Smooth muscle cell (in vitro differentiated cells): ENCODE measurements at regions not wholly inside any gene's neighbourhood (a gene's known extent, or its start where the extent isn't known, plus 50 kb on each side); places are given as distances from the start of the nearest gene placed in this dataset.

Source experiments
- DNase-seq: peaks from one replicate; lab custom pipeline; 2025; ENCODE audit not compliant: unreplicated experiment; lab: John Stamatoyannopoulos, UW
- H2AFZ ChIP-seq: fragments of 200-600 bp; sonication (generic); 2 replicates; pipeline ENCODE4 v1.6.0; 2016; ENCODE audit warnings: antibody characterized with exemption, low read depth, mild to moderate bottlenecking
- H3F3A ChIP-seq: fragments of 200-600 bp; sonication (generic); 2 replicates; pipeline ENCODE4 v1.6.0; 2017; ENCODE audit warnings: antibody characterized with exemption, low read depth
- H3K27ac ChIP-seq: fragments of 200-600 bp; sonication (generic); 2 replicates; pipeline ENCODE4 v1.5.1; 2016; ENCODE audit warnings: low read depth, mild to moderate bottlenecking
- H3K27me3 ChIP-seq: fragments of 200-600 bp; sonication (generic); 2 replicates; pipeline ENCODE4 v1.6.1; 2016; ENCODE audit warnings: low read depth, mild to moderate bottlenecking
- H3K36me3 ChIP-seq: fragments of 200-600 bp; sonication (generic); 2 replicates; pipeline ENCODE4 v1.5.1; 2016; ENCODE audit warnings: low read depth
- H3K4me1 ChIP-seq: fragments of 200-600 bp; sonication (generic); 2 replicates; pipeline ENCODE4 v1.5.1; 2016; ENCODE audit warnings: low read depth
- H3K4me2 ChIP-seq: fragments of 200-600 bp; sonication (generic); 2 replicates; pipeline ENCODE4 v1.6.0; 2016; ENCODE audit warnings: mild to moderate bottlenecking
- H3K4me3 ChIP-seq: fragments of 200-600 bp; sonication (generic); 2 replicates; pipeline ENCODE4 v1.5.1; 2016; ENCODE audit warnings: mild to moderate bottlenecking
- H3K79me2 ChIP-seq: fragments of 200-600 bp; sonication (generic); 2 replicates; pipeline ENCODE4 v1.6.0; 2016; ENCODE audit warnings: low read depth, mild to moderate bottlenecking
- H3K9ac ChIP-seq: fragments of 200-600 bp; sonication (generic); 2 replicates; pipeline ENCODE4 v1.6.0; 2016; ENCODE audit warnings: low read depth
- H3K9me3 ChIP-seq: fragments of 200-600 bp; sonication (generic); replicated peaks from 2 replicates; pipeline ENCODE4 v1.5.1; 2016; ENCODE audit warnings: low read depth
- H4K20me1 ChIP-seq: fragments of 200-600 bp; sonication (generic); 2 replicates; pipeline ENCODE4 v1.6.0; 2016; ENCODE audit warnings: low read depth
- CTCF ChIP-seq: fragments of 200-600 bp; sonication (generic); IDR thresholded peaks from 2 replicates; pipeline ENCODE4 v1.5.1; 2017; ENCODE audit warnings: borderline replicate concordance, mild to moderate bottlenecking, antibody characterized with exemption; ENCODE audit not compliant: insufficient read depth, poor library complexity, severe bottlenecking
- WGBS: methylation state at CpG from one replicate; pipeline ENCODE4 v1.1.7; 2016; ENCODE audit warnings: low lambda C conversion rate; 5-methylcytosine and 5-hydroxymethylcytosine counted together

- Histone ChIP-seq H3K36me3 (no peaks in the 10 kb centered on the region), H3K4me1 (no peaks in the 10 kb centered on the region), H3K9ac (no peak overlapping the region), H3F3A (no peaks in the 10 kb centered on the region), H3K27me3 (no peaks in the 10 kb centered on the region), H2AFZ (no peak overlapping the region), H3K4me3 (no peak overlapping the region), H3K9me3 (no peaks in the 10 kb centered on the region), H4K20me1 (no peaks in the 10 kb centered on the region), H3K4me2 (no peak overlapping the region), H3K27ac (no peak overlapping the region), H3K79me2 (no peaks in the 10 kb centered on the region)
- 65% methylated on average over 4 of the region's 4 CpGs for WGBS
- no peak for DNase-seq
- no peak for TF ChIP-seq CTCF
Observed at GRCh38 chr16:22970209-22970865, 156.4 kb downstream of the HS3ST2 start.

- 83% methylated on average over 3 of the region's 3 CpGs for WGBS
- H3K27ac ChIP-seq = no peak overlapping the region
- H3K4me2 ChIP-seq = no peak overlapping the region
- no peaks in the 10 kb centered on the region for H3K36me3 ChIP-seq
- no peaks in the 10 kb centered on the region for H3K27me3 ChIP-seq
- H3K4me3 ChIP-seq = no peak overlapping the region
- H3K9me3 ChIP-seq = no peaks in the 10 kb centered on the region
- H3F3A ChIP-seq = no peaks in the 10 kb centered on the region
- no peak overlapping the region for H3K9ac ChIP-seq
- TF ChIP-seq CTCF = no peak
- no peaks in the 10 kb centered on the region for H3K4me1 ChIP-seq
- no peak overlapping the region for H2AFZ ChIP-seq
- H3K79me2 ChIP-seq = no peaks in the 10 kb centered on the region
- no peaks in the 10 kb centered on the region for H4K20me1 ChIP-seq
- DNase-seq = no peak
Observed at GRCh38 chr16:22969567-22969966, 155.6 kb downstream of the HS3ST2 start.

GRCh38 chr16:22968931-22969330 lies 155.0 kb downstream of the HS3ST2 start:
- H3K4me1 ChIP-seq = no peaks in the 10 kb centered on the region
- no peak overlapping the region for H3K9ac ChIP-seq
- H3K79me2 ChIP-seq = no peaks in the 10 kb centered on the region
- H3K27ac ChIP-seq = no peak overlapping the region
- TF ChIP-seq CTCF = no peak
- no peak overlapping the region for H3K4me3 ChIP-seq
- H3K4me2 ChIP-seq = no peak overlapping the region
- no peaks in the 10 kb centered on the region for H4K20me1 ChIP-seq
- no peaks in the 10 kb centered on the region for H3K9me3 ChIP-seq
- no peak overlapping the region for H2AFZ ChIP-seq
- 29% methylated on average over 3 of the region's 3 CpGs for WGBS
- no peaks in the 10 kb centered on the region for H3K36me3 ChIP-seq
- H3K27me3 ChIP-seq = no peaks in the 10 kb centered on the region
- no peaks in the 10 kb centered on the region for H3F3A ChIP-seq
- DNase-seq = no peak

- Histone ChIP-seq H3K4me1 (no peaks in the 10 kb centered on the region), H3K36me3 (no peaks in the 10 kb centered on the region), H3K27me3 (no peaks in the 10 kb centered on the region), H3K9ac (no peak overlapping the region), H3K9me3 (no peaks in the 10 kb centered on the region), H3K27ac (no peak overlapping the region), H3K4me2 (no peak overlapping the region), H3K79me2 (no peaks in the 10 kb centered on the region), H4K20me1 (no peaks in the 10 kb centered on the region), H2AFZ (no peak overlapping the region), H3F3A (no peaks in the 10 kb centered on the region), H3K4me3 (no peak overlapping the region)
- no peak for DNase-seq
- TF ChIP-seq CTCF = no peak
- WGBS = 81% methylated on average over 1 of the region's 1 CpG
Observed at GRCh38 chr16:22967521-22968095, 153.6 kb downstream of the HS3ST2 start.
